PFSK-1 (cell line): ENCODE measurements at regions not wholly inside any gene's neighbourhood (a gene's known extent, or its start where the extent isn't known, plus 50 kb on each side); places are given as distances from the start of the nearest gene placed in this dataset.

ENCODE experiments used
- FOXP2 ChIP-seq: optimal IDR thresholded peaks from 2 replicates; pipeline ENCODE3; 2011; ENCODE audit warnings: borderline replicate concordance, control low read depth, inconsistent platforms; ENCODE audit not compliant: insufficient read depth; ENCODE audit errors: extremely low read length, extremely low read depth
- POLR2AphosphoS5 ChIP-seq: IDR thresholded peaks from 2 replicates; pipeline ENCODE4 v1.6.1; 2012; ENCODE audit warnings: low read depth, mild to moderate bottlenecking, control low read depth, low read length, moderate library complexity
- REST ChIP-seq, 2 experiments: IDR thresholded peaks; 2 replicates each; pipeline versions ENCODE4 v1.6.1 to v1.8.0; 2011 to 2012; ENCODE audit warnings: low read depth in 2 of 2, low read length in 2 of 2, control low read depth in 1 of 2, inconsistent platforms in 1 of 2, mild to moderate bottlenecking in 1 of 2, moderate library complexity in 1 of 2; ENCODE audit not compliant: insufficient read depth in 1 of 2
- SIN3A ChIP-seq: IDR thresholded peaks from 2 replicates; pipeline ENCODE4 v1.6.1; 2012; ENCODE audit warnings: mild to moderate bottlenecking, low read length, moderate library complexity, borderline replicate concordance; ENCODE audit not compliant: insufficient read depth
- TAF1 ChIP-seq: IDR thresholded peaks from 2 replicates; pipeline ENCODE4 v1.6.1; 2012; ENCODE audit warnings: low read length, control low read depth, borderline replicate concordance; ENCODE audit not compliant: insufficient read depth

- TF ChIP-seq TAF1 (no peak), SIN3A (no peak), POLR2AphosphoS5 (no peak), REST (IDR thresholded peaks at IDR 0.05; ENCODE audit: insufficient read depth in 1 of 2, low read depth in 2 of 2, low read length in 2 of 2) (no peak), FOXP2 (no peak)
Observed at GRCh38 chr2:59701271-59701994, 852.0 kb downstream of the BCL11A start.

- no peak for TF ChIP-seq REST (IDR thresholded peaks at IDR 0.05; ENCODE audit: insufficient read depth in 1 of 2, low read depth in 2 of 2, low read length in 2 of 2)
- no peak for TF ChIP-seq FOXP2
- no peak for TF ChIP-seq SIN3A
- no peak for TF ChIP-seq POLR2AphosphoS5
- TF ChIP-seq TAF1, result no peak
Observed at GRCh38 chr2:59694176-59694575, 859.3 kb downstream of the BCL11A start.

- TF ChIP-seq SIN3A, result no peak
- no peak for TF ChIP-seq FOXP2
- no peak for TF ChIP-seq POLR2AphosphoS5
- TF ChIP-seq REST (IDR thresholded peaks at IDR 0.05; ENCODE audit: insufficient read depth in 1 of 2, low read depth in 2 of 2, low read length in 2 of 2), result no peak
- no peak for TF ChIP-seq TAF1
Observed at GRCh38 chr2:59693231-59693959, 860.1 kb downstream of the BCL11A start.

- TF ChIP-seq TAF1 (no peak), REST (IDR thresholded peaks at IDR 0.05; ENCODE audit: insufficient read depth in 1 of 2, low read depth in 2 of 2, low read length in 2 of 2) (no peak), SIN3A (no peak), POLR2AphosphoS5 (no peak), FOXP2 (no peak)
Observed at GRCh38 chr2:59691518-59692190, 861.8 kb downstream of the BCL11A start.
